Spleen (tissue), 11 donors: ENCODE measurements at regions not wholly inside any gene's neighbourhood (a gene's known extent, or its start where the extent isn't known, plus 50 kb on each side); places are given as distances from the start of the nearest gene placed in this dataset.

ENCODE experiments used
- DNase-seq: peaks from one replicate; pipeline ENCODE4 v3.0.0-alpha.2; 2020
- H3K27ac ChIP-seq, 8 donors: fragments of 200-600 bp; sonication (generic) in 7 of 8; 1 replicate in 4 of 8; 2 replicates in 4 of 8; pipeline versions ENCODE4 v1.5.0 to v1.8.0; 2016 to 2021; ENCODE audit warnings: inconsistent platforms in 4 of 8, mild to moderate bottlenecking in 4 of 8, moderate library complexity in 1 of 8
- H3K27me3 ChIP-seq, 7 donors: fragments of 200-600 bp; sonication (generic) in 6 of 7; replicated peaks in 1 of 7; 1 replicate in 4 of 7; 2 replicates in 3 of 7; pipeline versions ENCODE4 v1.5.0 to v1.8.0; 2016 to 2021; ENCODE audit warnings: inconsistent platforms in 3 of 7, mild to moderate bottlenecking in 1 of 7
- H3K36me3 ChIP-seq, 6 donors: fragments of 200-600 bp; sonication (generic) in 5 of 6; 1 replicate in 4 of 6; 2 replicates in 2 of 6; pipeline versions ENCODE4 v1.5.0 to v1.8.0; 2016 to 2021; ENCODE audit warnings: inconsistent platforms in 2 of 6
- H3K4me1 ChIP-seq, 6 donors: fragments of 200-600 bp; sonication (generic) in 5 of 6; 1 replicate in 3 of 6; 2 replicates in 3 of 6; pipeline versions ENCODE4 v1.5.0 to v1.8.0; 2016 to 2021; ENCODE audit warnings: inconsistent platforms in 3 of 6
- H3K4me3 ChIP-seq, 8 donors: fragments of 200-600 bp; sonication (generic) in 7 of 8; 1 replicate in 4 of 8; 2 replicates in 4 of 8; pipeline versions ENCODE4 v1.5.0 to v1.8.0; 2016 to 2021; ENCODE audit warnings: inconsistent platforms in 4 of 8, mild to moderate bottlenecking in 4 of 8, moderate library complexity in 2 of 8
- H3K9me3 ChIP-seq, 8 donors: fragments of 200-600 bp; sonication (generic) in 7 of 8; 1 replicate in 4 of 8; 2 replicates in 4 of 8; pipeline versions ENCODE4 v1.5.0 to v1.8.0; 2016 to 2021; ENCODE audit warnings: inconsistent platforms in 4 of 8
- CTCF ChIP-seq, 11 experiments: fragments of 200-600 bp in 7 of 11; fragments of 450-650 bp in 4 of 11; sonication (generic) in 4 of 11; IDR thresholded peaks in 8 of 11; conservative IDR thresholded peaks in 3 of 11; 1 replicate in 7 of 11; 2 replicates in 4 of 11; pipeline versions ENCODE4 v1.4.0 to v1.8.0; 2016 to 2021; ENCODE audit warnings: antibody characterized with exemption in 11 of 11, inconsistent platforms in 4 of 11, mild to moderate bottlenecking in 1 of 11
- POLR2A ChIP-seq, 3 donors: fragments of 450-650 bp; IDR thresholded peaks; one replicate each; pipeline ENCODE4 v1.5.1; 2017; ENCODE audit warnings: antibody characterized with exemption in 3 of 3, mild to moderate bottlenecking in 1 of 3
- POLR2AphosphoS5 ChIP-seq, 3 donors: sonication (generic); formaldehyde crosslinking; IDR thresholded peaks; one replicate each; pipeline ENCODE4 v1.5.1; 2017; ENCODE audit warnings: antibody characterized with exemption in 3 of 3
- WGBS, 5 donors: extraction: QIAGEN DNeasy Blood & Tissue Kit in 3 of 5; methylation state at CpG; one replicate each; pipeline versions ENCODE4 v1.1.5 to v1.1.7; 2013 to 2018; 5-methylcytosine and 5-hydroxymethylcytosine counted together
- intact Hi-C: fragments of 100-400 bp; cut with DNase I; formaldehyde crosslinking; loops from one replicate; pipeline ENCODE4 v1.15.0; 2023; ENCODE audit warnings: low total_unique reads
- donor health status: healthy with polysubstance abuse.
- donor health status: DM: no; HTN: no; CAD: no; lungs with moderate emphysema.
- donor health status: DM: no; HTN: no; CAD: no.
- donor health status: Bipolar disorder and iron deficiency.
- donor health status: healthy.
- donor health status: DM: no; HTN: no; CAD: no.
- donor health status: DM: yes; HTN: yes; CAD: no.

GRCh38 chr21:15326032-15326867 lies 261.4 kb upstream of the NRIP1 start:
- no peak for TF ChIP-seq CTCF (IDR thresholded peaks at IDR 0.05 in 8 of 11, conservative IDR thresholded peaks at IDR 0.05 in 3 of 11)
- TF ChIP-seq POLR2AphosphoS5 (IDR thresholded peaks at IDR 0.05), result no peak
- no peak for TF ChIP-seq POLR2A (IDR thresholded peaks at IDR 0.05)
- Histone ChIP-seq H3K4me1 (no peaks in the 10 kb centered on the region), H3K4me3 (no peak overlapping the region), H3K9me3 (peaks cover 0 to 13% (median 10%) of the 10 kb centered on the region in 8 donors), H3K27me3 (no peaks in the 10 kb centered on the region), H3K36me3 (no peaks in the 10 kb centered on the region), H3K27ac (no peak overlapping the region)
- no peak for DNase-seq
- 89 to 92% (median 91%) methylated on average over 5 to 9 of the region's 9 CpGs for WGBS, 5 donors
- intact Hi-C loops, result no loop called here

GRCh38 chr21:15327637-15328265 lies 263.0 kb upstream of the NRIP1 start:
- TF ChIP-seq POLR2A (IDR thresholded peaks at IDR 0.05) (no peak), CTCF (IDR thresholded peaks at IDR 0.05 in 8 of 11, conservative IDR thresholded peaks at IDR 0.05 in 3 of 11) (no peak), POLR2AphosphoS5 (IDR thresholded peaks at IDR 0.05) (no peak)
- no peak for DNase-seq
- intact Hi-C loops, result no loop called here
- WGBS, 5 donors, result 88 to 100% (median 91%) methylated on average over 2 of the region's 2 CpGs
- Histone ChIP-seq H3K36me3 (no peaks in the 10 kb centered on the region), H3K27ac (no peak overlapping the region), H3K9me3 (peaks cover 0 to 13% (median 10%) of the 10 kb centered on the region in 8 donors), H3K4me3 (no peak overlapping the region), H3K27me3 (no peaks in the 10 kb centered on the region), H3K4me1 (no peaks in the 10 kb centered on the region)

- intact Hi-C loops, result no loop called here
- H3K36me3 ChIP-seq, result no peaks in the 10 kb centered on the region
- H3K4me1 ChIP-seq, result no peaks in the 10 kb centered on the region
- H3K9me3 ChIP-seq, result peaks cover 0 to 13% (median 10%) of the 10 kb centered on the region in 8 donors
- no peak overlapping the region for H3K27ac ChIP-seq
- WGBS, 5 donors, result 69 to 90% (median 77%) methylated on average over 2 of the region's 2 CpGs
- DNase-seq, result no peak
- H3K27me3 ChIP-seq, result no peaks in the 10 kb centered on the region
- H3K4me3 ChIP-seq, result no peak overlapping the region
- TF ChIP-seq POLR2A (IDR thresholded peaks at IDR 0.05) (no peak), POLR2AphosphoS5 (IDR thresholded peaks at IDR 0.05) (no peak), CTCF (IDR thresholded peaks at IDR 0.05 in 8 of 11, conservative IDR thresholded peaks at IDR 0.05 in 3 of 11) (no peak)
These were observed 264.4 kb upstream of the NRIP1 start for GRCh38 chr21:15329191-15329590.

- TF ChIP-seq CTCF (IDR thresholded peaks at IDR 0.05 in 8 of 11, conservative IDR thresholded peaks at IDR 0.05 in 3 of 11) (no peak), POLR2A (IDR thresholded peaks at IDR 0.05) (no peak), POLR2AphosphoS5 (IDR thresholded peaks at IDR 0.05) (no peak)
- Histone ChIP-seq H3K36me3 (no peaks in the 10 kb centered on the region), H3K27me3 (no peaks in the 10 kb centered on the region), H3K27ac (no peak overlapping the region), H3K4me3 (no peak overlapping the region), H3K4me1 (no peaks in the 10 kb centered on the region), H3K9me3 (peaks cover 0 to 13% (median 10%) of the 10 kb centered on the region in 8 donors)
- intact Hi-C loops, result no loop called here
- DNase-seq, result no peak
These were observed 266.1 kb upstream of the NRIP1 start for GRCh38 chr21:15330872-15331271.
